Astrocyte (in vitro differentiated cells and primary cell): ENCODE measurements at regions not wholly inside any gene's neighbourhood (a gene's known extent, or its start where the extent isn't known, plus 50 kb on each side); places are given as distances from the start of the nearest gene placed in this dataset.

Experiments used
- CTCF ChIP-seq: IDR thresholded peaks from 2 replicates; pipeline ENCODE4 v1.5.1; 2011; ENCODE audit warnings: low read depth, mild to moderate bottlenecking, inconsistent platforms, low read length, moderate library complexity; ENCODE audit not compliant: insufficient read depth
- EZH2 ChIP-seq: IDR thresholded peaks from 2 replicates; pipeline ENCODE4 v1.6.1; 2012; ENCODE audit warnings: mild to moderate bottlenecking, low read length, inconsistent platforms; ENCODE audit not compliant: insufficient read depth

GRCh38 chr7:47685151-47685550, 103.2 kb upstream of the TNS3 start:
- TF ChIP-seq CTCF (no peak), EZH2 (no peak)
